ENCODE measurements at regions not wholly inside any gene's neighbourhood (a gene's known extent, or its start where the extent isn't known, plus 50 kb on each side); places are given as distances from the start of the nearest gene placed in this dataset.

GRCh38 chr2:100759901-100760300 lies 60.0 kb upstream of the NPAS2 start:
- Histone ChIP-seq H3K9ac (ENCODE audit: control insufficient read depth, insufficient read depth, low read length) (no peak overlapping the region), H3K4me1 (ENCODE audit: control insufficient read depth, insufficient read depth, low read length) (no peaks in the 10 kb centered on the region), H2AFZ (ENCODE audit: control insufficient read depth, low read depth, low read length) (no peak overlapping the region), H3K9me3 (replicated peaks; ENCODE audit: control insufficient read depth, insufficient read depth, low read length) (no peaks in the 10 kb centered on the region), H3K27me3 (replicated peaks in 1 of 2; ENCODE audit: control insufficient read depth in 2 of 2, insufficient read depth in 2 of 2, low read length in 1 of 2) (no peaks in the 10 kb centered on the region), H3K27ac (ENCODE audit: control insufficient read depth, insufficient read depth) (no peak overlapping the region), H3K4me2 (ENCODE audit: control insufficient read depth, insufficient read depth) (no peak overlapping the region), H3K79me2 (ENCODE audit: control insufficient read depth, insufficient read depth, low read length) (no peaks in the 10 kb centered on the region), H3K4me3 (no peak overlapping the region), H3K36me3 (ENCODE audit: control insufficient read depth in 2 of 2, insufficient read depth in 2 of 2, low read length in 1 of 2) (no peaks in the 10 kb centered on the region), H4K20me1 (ENCODE audit: control insufficient read depth, insufficient read depth) (no peaks in the 10 kb centered on the region)
- no peak for ATAC-seq
- no peak for FAIRE-seq
- BruUV-seq (replicated peaks), result no TSS peak
- in situ Hi-C loops (cut with MboI) (no loop called here), intact Hi-C loops (cut with micrococcal nuclease; ENCODE audit: unreplicated experiment) (no loop called here)
- ChIA-PET RAD21 (ENCODE audit: unreplicated experiment) (no interaction called here), SMC1A (ENCODE audit: uncharacterized antibody, unreplicated experiment) (interaction anchor here (1.2 kb wide), 1 partner anchor 380 kb away, joined by 3 read pairs; no protein-coding TSS in a partner anchor), CTCF (no interaction called here), POLR2A (no interaction called here)
- DNase-seq (ENCODE audit: low read depth, low spot score), result no peak
- TF ChIP-seq NRF1 (conservative IDR thresholded peaks at IDR 0.05; ENCODE audit: low read depth, low read length) (no peak), KLF5 (IDR thresholded peaks at IDR 0.05; ENCODE audit: partially characterized antibody) (no peak), POLR2AphosphoS2 (IDR thresholded peaks at IDR 0.05; ENCODE audit: low read depth, low read length) (no peak), RFX5 (IDR thresholded peaks at IDR 0.05; ENCODE audit: low read depth, low read length) (no peak), YY1 (IDR thresholded peaks at IDR 0.05; ENCODE audit: low read depth, low read length) (no peak), POLR2A (IDR thresholded peaks at IDR 0.05; ENCODE audit: low read depth, low read length) (no peak)
- TF ChIP-seq, protein P1, sequence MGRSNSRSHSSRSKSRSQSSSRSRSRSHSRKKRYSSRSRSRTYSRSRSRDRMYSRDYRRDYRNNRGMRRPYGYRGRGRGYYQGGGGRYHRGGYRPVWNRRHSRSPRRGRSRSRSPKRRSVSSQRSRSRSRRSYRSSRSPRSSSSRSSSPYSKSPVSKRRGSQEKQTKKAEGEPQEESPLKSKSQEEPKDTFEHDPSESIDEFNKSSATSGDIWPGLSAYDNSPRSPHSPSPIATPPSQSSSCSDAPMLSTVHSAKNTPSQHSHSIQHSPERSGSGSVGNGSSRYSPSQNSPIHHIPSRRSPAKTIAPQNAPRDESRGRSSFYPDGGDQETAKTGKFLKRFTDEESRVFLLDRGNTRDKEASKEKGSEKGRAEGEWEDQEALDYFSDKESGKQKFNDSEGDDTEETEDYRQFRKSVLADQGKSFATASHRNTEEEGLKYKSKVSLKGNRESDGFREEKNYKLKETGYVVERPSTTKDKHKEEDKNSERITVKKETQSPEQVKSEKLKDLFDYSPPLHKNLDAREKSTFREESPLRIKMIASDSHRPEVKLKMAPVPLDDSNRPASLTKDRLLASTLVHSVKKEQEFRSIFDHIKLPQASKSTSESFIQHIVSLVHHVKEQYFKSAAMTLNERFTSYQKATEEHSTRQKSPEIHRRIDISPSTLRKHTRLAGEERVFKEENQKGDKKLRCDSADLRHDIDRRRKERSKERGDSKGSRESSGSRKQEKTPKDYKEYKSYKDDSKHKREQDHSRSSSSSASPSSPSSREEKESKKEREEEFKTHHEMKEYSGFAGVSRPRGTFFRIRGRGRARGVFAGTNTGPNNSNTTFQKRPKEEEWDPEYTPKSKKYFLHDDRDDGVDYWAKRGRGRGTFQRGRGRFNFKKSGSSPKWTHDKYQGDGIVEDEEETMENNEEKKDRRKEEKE (IDR thresholded peaks at IDR 0.05), result no peak
- 16% methylated on average over 4 of the region's 4 CpGs for WGBS (ENCODE audit: insufficient coverage, insufficient replicate concordance, low lambda C conversion rate, missing lambda C conversion rate)

Data from GM12878 (cell line).